Astrocyte (in vitro differentiated cells and primary cell): ENCODE measurements at regions not wholly inside any gene's neighbourhood (a gene's known extent, or its start where the extent isn't known, plus 50 kb on each side); places are given as distances from the start of the nearest gene placed in this dataset.

Experiments used
- DNase-seq: peaks from one replicate; pipeline ENCODE4 v3.0.0-alpha.2; 2010; ENCODE audit warnings: low read depth
- FAIRE-seq: peaks from 2 replicates; lab custom pipeline; 2011; peaks lifted over from hg19 to GRCh38; lab: Jason Lieb, UNC
- H2AFZ ChIP-seq: 2 replicates; pipeline ENCODE4 v1.6.0; 2012; ENCODE audit warnings: low read depth, low read length, inconsistent platforms
- H3K27ac ChIP-seq: 2 replicates; pipeline ENCODE4 v1.5.1; 2011; ENCODE audit warnings: low read depth, low read length, inconsistent platforms
- H3K27me3 ChIP-seq: 2 replicates; pipeline ENCODE4 v1.6.0; 2011; ENCODE audit warnings: low read length, inconsistent platforms; ENCODE audit not compliant: insufficient read depth
- H3K36me3 ChIP-seq: 2 replicates; pipeline ENCODE4 v1.5.1; 2011; ENCODE audit warnings: low read length, inconsistent platforms; ENCODE audit not compliant: insufficient read depth
- H3K4me1 ChIP-seq: 2 replicates; pipeline ENCODE4 v1.5.1; 2011; ENCODE audit warnings: low read length, inconsistent platforms; ENCODE audit not compliant: insufficient read depth
- H3K4me2 ChIP-seq: 2 replicates; pipeline ENCODE4 v1.6.0; 2012; ENCODE audit warnings: low read length, inconsistent platforms
- H3K4me3 ChIP-seq: 2 replicates; pipeline ENCODE4 v1.5.1; 2011; ENCODE audit warnings: low read depth, mild to moderate bottlenecking, low read length, inconsistent platforms; ENCODE audit not compliant: insufficient read depth
- H3K79me2 ChIP-seq: 2 replicates; pipeline ENCODE4 v1.6.0; 2012; ENCODE audit warnings: mild to moderate bottlenecking, low read length, inconsistent platforms; ENCODE audit not compliant: insufficient read depth
- H3K9ac ChIP-seq: 2 replicates; pipeline ENCODE4 v1.6.0; 2012; ENCODE audit warnings: mild to moderate bottlenecking, low read length, inconsistent platforms
- H3K9me3 ChIP-seq: 2 replicates; pipeline ENCODE4 v1.5.1; 2012; ENCODE audit warnings: low read depth, mild to moderate bottlenecking, low read length, inconsistent platforms; ENCODE audit not compliant: insufficient read depth
- H4K20me1 ChIP-seq: 2 replicates; pipeline ENCODE4 v1.6.0; 2012; ENCODE audit warnings: low read length, inconsistent platforms; ENCODE audit not compliant: insufficient read depth
- H3K27ac Mint-ChIP-seq: one replicate; pipeline ENCODE4 v1.8.0; 2021; ENCODE audit warnings: mild to moderate bottlenecking, mixed read lengths; ENCODE audit not compliant: unreplicated experiment
- H3K27me3 Mint-ChIP-seq: one replicate; pipeline ENCODE4 v1.8.0; 2021; ENCODE audit warnings: low read depth, mixed read lengths; ENCODE audit not compliant: unreplicated experiment
- H3K36me3 Mint-ChIP-seq: one replicate; pipeline ENCODE4 v1.8.0; 2021; ENCODE audit warnings: low read depth, mixed read lengths; ENCODE audit not compliant: unreplicated experiment
- H3K4me1 Mint-ChIP-seq: one replicate; pipeline ENCODE4 v1.8.0; 2021; ENCODE audit warnings: low read depth, mixed read lengths; ENCODE audit not compliant: unreplicated experiment
- H3K4me3 Mint-ChIP-seq: one replicate; pipeline ENCODE4 v1.8.0; 2021; ENCODE audit warnings: mild to moderate bottlenecking, moderate library complexity, mixed read lengths; ENCODE audit not compliant: unreplicated experiment
- H3K9me3 Mint-ChIP-seq: one replicate; pipeline ENCODE4 v1.8.0; 2021; ENCODE audit warnings: mild to moderate bottlenecking, mixed read lengths; ENCODE audit not compliant: unreplicated experiment
- EZH2 ChIP-seq: IDR thresholded peaks from 2 replicates; pipeline ENCODE4 v1.6.1; 2012; ENCODE audit warnings: mild to moderate bottlenecking, low read length, inconsistent platforms; ENCODE audit not compliant: insufficient read depth
- TF ChIP-seq, protein P1 (sequence below): IDR thresholded peaks from 2 replicates; pipeline ENCODE4 v1.5.1; 2011; ENCODE audit warnings: low read depth, mild to moderate bottlenecking, inconsistent platforms, low read length, moderate library complexity; ENCODE audit not compliant: insufficient read depth

- H3K36me3 Mint-ChIP-seq = no peaks in the 10 kb centered on the region
- no peaks in the 10 kb centered on the region for H3K9me3 ChIP-seq
- H3K27me3 ChIP-seq = no peaks in the 10 kb centered on the region
- H3K27ac ChIP-seq = no peak overlapping the region
- H3K27ac Mint-ChIP-seq = no peak overlapping the region
- no peak overlapping the region for H3K4me2 ChIP-seq
- no peaks in the 10 kb centered on the region for H3K79me2 ChIP-seq
- no peaks in the 10 kb centered on the region for H3K27me3 Mint-ChIP-seq
- no peak overlapping the region for H2AFZ ChIP-seq
- FAIRE-seq (no peak), DNase-seq (no peak)
- no peak overlapping the region for H3K4me3 ChIP-seq
- H3K4me3 Mint-ChIP-seq = no peak overlapping the region
- TF ChIP-seq EZH2 = no peak
- TF ChIP-seq, protein P1, sequence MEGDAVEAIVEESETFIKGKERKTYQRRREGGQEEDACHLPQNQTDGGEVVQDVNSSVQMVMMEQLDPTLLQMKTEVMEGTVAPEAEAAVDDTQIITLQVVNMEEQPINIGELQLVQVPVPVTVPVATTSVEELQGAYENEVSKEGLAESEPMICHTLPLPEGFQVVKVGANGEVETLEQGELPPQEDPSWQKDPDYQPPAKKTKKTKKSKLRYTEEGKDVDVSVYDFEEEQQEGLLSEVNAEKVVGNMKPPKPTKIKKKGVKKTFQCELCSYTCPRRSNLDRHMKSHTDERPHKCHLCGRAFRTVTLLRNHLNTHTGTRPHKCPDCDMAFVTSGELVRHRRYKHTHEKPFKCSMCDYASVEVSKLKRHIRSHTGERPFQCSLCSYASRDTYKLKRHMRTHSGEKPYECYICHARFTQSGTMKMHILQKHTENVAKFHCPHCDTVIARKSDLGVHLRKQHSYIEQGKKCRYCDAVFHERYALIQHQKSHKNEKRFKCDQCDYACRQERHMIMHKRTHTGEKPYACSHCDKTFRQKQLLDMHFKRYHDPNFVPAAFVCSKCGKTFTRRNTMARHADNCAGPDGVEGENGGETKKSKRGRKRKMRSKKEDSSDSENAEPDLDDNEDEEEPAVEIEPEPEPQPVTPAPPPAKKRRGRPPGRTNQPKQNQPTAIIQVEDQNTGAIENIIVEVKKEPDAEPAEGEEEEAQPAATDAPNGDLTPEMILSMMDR = no peak
- H3K9ac ChIP-seq = no peak overlapping the region
- H4K20me1 ChIP-seq = no peaks in the 10 kb centered on the region
- peaks cover 12% of the 10 kb centered on the region for H3K4me1 ChIP-seq
- peaks cover 10% of the 10 kb centered on the region for H3K4me1 Mint-ChIP-seq
- H3K9me3 Mint-ChIP-seq = peaks cover 3% of the 10 kb centered on the region
- H3K36me3 ChIP-seq = no peaks in the 10 kb centered on the region
Observed at GRCh38 chr10:33800986-33801385, 466.5 kb upstream of the NRP1 start.

DNA sequence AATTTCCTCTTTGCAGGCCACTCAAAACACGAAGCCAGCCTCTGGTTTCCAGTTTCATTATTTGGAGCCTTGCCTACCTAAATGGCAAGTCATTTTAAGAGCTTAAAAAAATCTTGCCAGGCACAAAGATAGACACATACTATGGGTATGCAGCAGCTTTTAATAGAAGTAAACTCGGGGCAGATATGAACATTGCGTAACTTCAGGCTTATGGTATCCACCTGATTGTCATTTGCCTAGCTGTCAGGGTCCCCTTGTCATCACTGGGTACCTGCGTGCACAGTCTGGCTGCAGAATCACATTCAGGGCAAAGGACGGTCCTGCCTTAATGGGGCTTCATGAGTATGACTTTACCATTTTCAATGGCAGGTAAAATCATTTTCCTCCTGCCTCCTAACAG, 466.1 kb upstream of the NRP1 start:
- Mint-ChIP-seq H3K9me3 (peaks cover 3% of the 10 kb centered on the region), H3K36me3 (no peaks in the 10 kb centered on the region), H3K27ac (no peak overlapping the region), H3K4me3 (no peak overlapping the region), H3K27me3 (no peaks in the 10 kb centered on the region), H3K4me1 (peaks cover 10% of the 10 kb centered on the region)
- H3K36me3 ChIP-seq = no peaks in the 10 kb centered on the region
- no peak for DNase-seq
- no peak overlapping the region for H3K9ac ChIP-seq
- H3K4me3 ChIP-seq = no peak overlapping the region
- H3K79me2 ChIP-seq = no peaks in the 10 kb centered on the region
- H3K4me1 ChIP-seq = peaks cover 12% of the 10 kb centered on the region
- H3K27me3 ChIP-seq = no peaks in the 10 kb centered on the region
- no peak overlapping the region for H2AFZ ChIP-seq
- TF ChIP-seq, protein P1 = no peak
- TF ChIP-seq EZH2 = no peak
- H3K9me3 ChIP-seq = no peaks in the 10 kb centered on the region
- no peak overlapping the region for H3K27ac ChIP-seq
- no peak overlapping the region for H3K4me2 ChIP-seq
- H4K20me1 ChIP-seq = no peaks in the 10 kb centered on the region
- FAIRE-seq = no peak

DNA sequence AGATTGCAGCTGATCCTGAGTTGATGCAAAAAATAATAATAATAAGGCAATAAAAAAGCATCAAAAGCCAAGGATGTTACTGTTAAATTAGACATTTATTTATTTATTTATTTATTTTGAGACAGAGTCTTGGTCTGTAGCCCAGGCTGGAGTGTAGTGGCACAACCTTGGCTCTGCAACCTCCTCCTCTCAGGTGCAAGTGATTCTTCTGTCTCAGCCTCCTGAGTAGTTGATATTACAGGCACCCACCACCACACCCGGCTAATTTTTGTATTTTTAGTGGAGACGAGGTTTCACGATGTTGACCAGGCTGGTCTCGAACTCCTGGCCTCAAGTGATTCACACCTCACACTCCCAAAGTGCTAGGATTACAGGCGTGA, 465.5 kb upstream of the NRP1 start:
- no peak overlapping the region for H2AFZ ChIP-seq
- no peak overlapping the region for H3K4me3 ChIP-seq
- no peaks in the 10 kb centered on the region for H3K36me3 ChIP-seq
- no peak overlapping the region for H3K27ac ChIP-seq
- H3K4me3 Mint-ChIP-seq = no peak overlapping the region
- no peak overlapping the region for H3K4me2 ChIP-seq
- H3K36me3 Mint-ChIP-seq = no peaks in the 10 kb centered on the region
- DNase-seq = no peak
- peaks cover 12% of the 10 kb centered on the region for H3K4me1 ChIP-seq
- H4K20me1 ChIP-seq = no peaks in the 10 kb centered on the region
- FAIRE-seq = no peak
- H3K4me1 Mint-ChIP-seq = peaks cover 10% of the 10 kb centered on the region
- H3K9ac ChIP-seq = no peak overlapping the region
- no peaks in the 10 kb centered on the region for H3K9me3 ChIP-seq
- no peaks in the 10 kb centered on the region for H3K79me2 ChIP-seq
- no peak for TF ChIP-seq EZH2
- TF ChIP-seq, protein P1 = no peak
- no peaks in the 10 kb centered on the region for H3K27me3 ChIP-seq
- H3K27ac Mint-ChIP-seq = no peak overlapping the region
- peaks cover 3% of the 10 kb centered on the region for H3K9me3 Mint-ChIP-seq
- H3K27me3 Mint-ChIP-seq = no peaks in the 10 kb centered on the region
